Uterus (tissue), 3 donors: ENCODE measurements at regions not wholly inside any gene's neighbourhood (a gene's known extent, or its start where the extent isn't known, plus 50 kb on each side); places are given as distances from the start of the nearest gene placed in this dataset.
"Not testable (repeated sequence)": the region's sequence is repeated elsewhere in the genome, so short reads cannot be mapped to it uniquely, and the experiment has no call there.

Source experiments
- DNase-seq, 2 donors: peaks; one replicate each; pipeline ENCODE4 v3.0.0-alpha.2; 2019 to 2020
- H3K27ac ChIP-seq, 2 donors: fragments of 200-600 bp; sonication (generic); 1 replicate in 1 of 2; 2 replicates in 1 of 2; pipeline ENCODE4 v1.5.1; 2016 to 2018
- H3K27me3 ChIP-seq, 2 donors: fragments of 200-600 bp; sonication (generic); one replicate each; pipeline ENCODE4 v1.5.1; 2018 to 2019; ENCODE audit warnings: control low read depth in 1 of 2
- H3K36me3 ChIP-seq, 2 donors: fragments of 200-600 bp; sonication (generic); one replicate each; pipeline ENCODE4 v1.5.1; 2019; ENCODE audit warnings: control low read depth in 1 of 2
- H3K4me1 ChIP-seq, 2 donors: fragments of 200-600 bp; sonication (generic); one replicate each; pipeline ENCODE4 v1.5.1; 2018 to 2019; ENCODE audit warnings: control low read depth in 1 of 2
- H3K4me3 ChIP-seq, 2 donors: fragments of 200-600 bp; sonication (generic); 1 replicate in 1 of 2; 2 replicates in 1 of 2; pipeline ENCODE4 v1.5.1; 2018 to 2019; ENCODE audit warnings: mild to moderate bottlenecking in 1 of 2
- H3K9me3 ChIP-seq, 2 donors: fragments of 200-600 bp; sonication (generic); one replicate each; pipeline ENCODE4 v1.5.1; 2019; ENCODE audit warnings: control low read depth in 1 of 2
- POLR2A ChIP-seq, 2 donors: fragments of 450-650 bp; IDR thresholded peaks; one replicate each; pipeline ENCODE4 v1.6.1; 2016; ENCODE audit warnings: antibody characterized with exemption in 2 of 2, mild to moderate bottlenecking in 1 of 2, moderate library complexity in 1 of 2
- intact Hi-C: fragments of 100-400 bp; cut with DNase I; formaldehyde crosslinking; loops from one replicate; pipeline ENCODE4 v1.15.1; 2023; ENCODE audit warnings: low total_unique reads
- TF ChIP-seq, protein P1 (sequence below), 4 experiments: fragments of 200-600 bp in 2 of 4; fragments of 450-650 bp in 2 of 4; sonication (generic) in 2 of 4; IDR thresholded peaks; one replicate each; pipeline ENCODE4 v1.5.1; 2016 to 2019; ENCODE audit warnings: antibody characterized with exemption in 4 of 4, mild to moderate bottlenecking in 2 of 4, moderate library complexity in 1 of 4
- donor health status: DM: yes; HTN: yes; CAD: no.

DNA sequence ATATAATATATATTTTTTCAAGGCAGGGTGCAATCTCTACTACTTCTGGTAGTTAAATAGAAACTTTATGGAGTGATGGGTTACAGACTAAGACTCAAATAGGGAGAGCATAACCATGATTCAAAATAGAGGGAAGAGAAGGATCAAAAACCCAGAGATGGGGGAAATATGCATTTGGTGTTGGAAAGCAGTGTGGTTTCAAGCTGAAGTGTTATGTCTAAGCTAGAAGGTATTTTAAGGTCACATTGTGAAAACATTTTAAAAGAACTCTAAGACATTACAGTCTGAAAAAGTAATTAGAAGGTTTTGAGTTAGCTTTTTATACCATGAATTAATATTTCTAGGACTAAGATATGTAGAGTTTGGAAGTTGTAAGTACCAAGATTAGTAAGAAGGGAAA, 2741.4 kb downstream of the PCDH9 start:
- H3K4me1 ChIP-seq: no peaks in the 10 kb centered on the region
- H3K36me3 ChIP-seq: no peaks in the 10 kb centered on the region
- H3K27ac ChIP-seq: no peak overlapping the region
- no peaks in the 10 kb centered on the region for H3K9me3 ChIP-seq
- TF ChIP-seq, protein P1, sequence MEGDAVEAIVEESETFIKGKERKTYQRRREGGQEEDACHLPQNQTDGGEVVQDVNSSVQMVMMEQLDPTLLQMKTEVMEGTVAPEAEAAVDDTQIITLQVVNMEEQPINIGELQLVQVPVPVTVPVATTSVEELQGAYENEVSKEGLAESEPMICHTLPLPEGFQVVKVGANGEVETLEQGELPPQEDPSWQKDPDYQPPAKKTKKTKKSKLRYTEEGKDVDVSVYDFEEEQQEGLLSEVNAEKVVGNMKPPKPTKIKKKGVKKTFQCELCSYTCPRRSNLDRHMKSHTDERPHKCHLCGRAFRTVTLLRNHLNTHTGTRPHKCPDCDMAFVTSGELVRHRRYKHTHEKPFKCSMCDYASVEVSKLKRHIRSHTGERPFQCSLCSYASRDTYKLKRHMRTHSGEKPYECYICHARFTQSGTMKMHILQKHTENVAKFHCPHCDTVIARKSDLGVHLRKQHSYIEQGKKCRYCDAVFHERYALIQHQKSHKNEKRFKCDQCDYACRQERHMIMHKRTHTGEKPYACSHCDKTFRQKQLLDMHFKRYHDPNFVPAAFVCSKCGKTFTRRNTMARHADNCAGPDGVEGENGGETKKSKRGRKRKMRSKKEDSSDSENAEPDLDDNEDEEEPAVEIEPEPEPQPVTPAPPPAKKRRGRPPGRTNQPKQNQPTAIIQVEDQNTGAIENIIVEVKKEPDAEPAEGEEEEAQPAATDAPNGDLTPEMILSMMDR (IDR thresholded peaks at IDR 0.05): no peak
- TF ChIP-seq POLR2A (IDR thresholded peaks at IDR 0.05): no peak
- no peak overlapping the region for H3K4me3 ChIP-seq
- no peaks in the 10 kb centered on the region for H3K27me3 ChIP-seq
- no peak for DNase-seq
- intact Hi-C loops: no loop called here

DNA sequence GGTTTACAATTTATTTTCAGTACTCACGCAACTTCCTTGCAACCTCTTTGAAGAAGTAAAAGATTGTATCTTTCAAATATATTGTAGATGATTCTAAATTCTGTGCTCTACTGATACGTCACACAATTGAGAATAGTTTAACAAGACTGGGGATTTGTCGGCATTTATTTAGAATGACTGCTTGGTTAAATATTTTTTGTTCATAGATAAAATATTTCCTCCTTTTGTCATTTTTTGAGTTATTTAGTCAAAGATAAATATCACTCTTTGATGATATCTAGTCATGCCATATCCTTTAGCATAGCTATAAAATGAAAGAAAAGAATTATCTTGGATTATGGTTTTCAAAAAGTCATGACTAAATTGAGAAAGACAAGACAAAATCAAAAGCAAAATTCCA, 2747.8 kb downstream of the PCDH9 start:
- Histone ChIP-seq H3K4me1 (no peaks in the 10 kb centered on the region), H3K36me3 (no peaks in the 10 kb centered on the region), H3K4me3 (no peak overlapping the region), H3K9me3 (no peaks in the 10 kb centered on the region), H3K27ac (no peak overlapping the region), H3K27me3 (no peaks in the 10 kb centered on the region)
- intact Hi-C loops: no loop called here
- TF ChIP-seq, protein P1 (IDR thresholded peaks at IDR 0.05): no peak
- TF ChIP-seq POLR2A (IDR thresholded peaks at IDR 0.05): no peak
- DNase-seq: no peak

- Histone ChIP-seq H3K27ac (no peak overlapping the region), H3K36me3 (no peaks in the 10 kb centered on the region), H3K4me1 (no peaks in the 10 kb centered on the region), H3K9me3 (no peaks in the 10 kb centered on the region), H3K27me3 (no peaks in the 10 kb centered on the region), H3K4me3 (no peak overlapping the region)
- TF ChIP-seq, protein P1 (IDR thresholded peaks at IDR 0.05): no peak
- no peak for TF ChIP-seq POLR2A (IDR thresholded peaks at IDR 0.05)
- DNase-seq: no peak
- intact Hi-C loops: no loop called here
Observed at GRCh38 chr13:64480672-64481071, 2749.5 kb downstream of the PCDH9 start.

- Histone ChIP-seq H3K27me3 (no peaks in the 10 kb centered on the region), H3K36me3 (no peaks in the 10 kb centered on the region), H3K4me3 (no peak overlapping the region), H3K9me3 (no peaks in the 10 kb centered on the region), H3K4me1 (no peaks in the 10 kb centered on the region), H3K27ac (no peak overlapping the region)
- intact Hi-C loops: no loop called here
- no peak for TF ChIP-seq POLR2A (IDR thresholded peaks at IDR 0.05)
- TF ChIP-seq, protein P1 (IDR thresholded peaks at IDR 0.05): no peak
- DNase-seq: no peak
Observed at GRCh38 chr13:64480211-64480610, 2749.9 kb downstream of the PCDH9 start.

- DNase-seq: no peak
- TF ChIP-seq, protein P1 (IDR thresholded peaks at IDR 0.05): no peak
- no peak for TF ChIP-seq POLR2A (IDR thresholded peaks at IDR 0.05)
- Histone ChIP-seq H3K27ac (no peak overlapping the region), H3K27me3 (no peaks in the 10 kb centered on the region), H3K4me3 (no peak overlapping the region), H3K9me3 (no peaks in the 10 kb centered on the region), H3K36me3 (no peaks in the 10 kb centered on the region), H3K4me1 (no peaks in the 10 kb centered on the region)
- intact Hi-C loops: no loop called here
Observed at GRCh38 chr13:64477146-64477545, 2753.0 kb downstream of the PCDH9 start.

DNA sequence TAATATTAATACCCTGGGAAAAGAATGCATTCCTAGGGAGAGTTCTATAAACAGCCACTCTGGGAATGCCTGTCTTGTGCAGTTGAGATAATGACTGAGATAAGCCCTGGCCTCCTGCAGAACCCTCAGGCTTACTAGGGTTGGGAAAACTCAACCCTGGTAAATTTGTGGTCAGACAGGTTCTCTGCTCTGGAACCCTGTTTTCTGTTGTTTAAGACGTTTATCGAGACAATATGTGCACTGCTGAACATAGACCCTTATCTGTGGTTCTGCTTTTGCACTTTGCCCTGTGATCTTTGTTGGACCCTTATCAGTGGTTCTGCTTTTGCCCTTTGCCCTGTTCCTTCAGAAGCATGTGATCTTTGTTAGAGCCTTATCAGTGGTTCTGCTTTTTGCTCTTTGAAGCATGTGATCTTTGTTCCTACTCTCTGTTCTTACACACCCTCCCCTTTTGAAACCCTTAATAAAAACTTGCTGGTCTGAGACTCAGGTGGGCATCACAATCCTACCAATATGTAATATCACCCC, 2754.0 kb downstream of the PCDH9 start:
- intact Hi-C loops, H3K27ac ChIP-seq, H3K27me3 ChIP-seq, H3K9me3 ChIP-seq, H3K36me3 ChIP-seq, H3K4me1 ChIP-seq, DNase-seq, H3K4me3 ChIP-seq: not testable (repeated sequence)
